Keratinocyte (primary cell): ENCODE measurements at regions not wholly inside any gene's neighbourhood (a gene's known extent, or its start where the extent isn't known, plus 50 kb on each side); places are given as distances from the start of the nearest gene placed in this dataset.

ENCODE experiments used
- CTCF ChIP-seq, 3 experiments: IDR thresholded peaks in 1 of 3; conservative IDR thresholded peaks in 1 of 3; optimal IDR thresholded peaks in 1 of 3; 2 replicates in 2 of 3; 3 replicates in 1 of 3; pipeline versions ENCODE3 to v1.5.1; 2011; ENCODE audit warnings: low read length in 3 of 3, mild to moderate bottlenecking in 3 of 3, moderate library complexity in 2 of 3, control low read depth in 1 of 3, inconsistent platforms in 1 of 3; ENCODE audit not compliant: insufficient read depth in 2 of 3; ENCODE audit errors: extremely low read depth in 1 of 3
- EZH2 ChIP-seq: IDR thresholded peaks from one replicate; pipeline ENCODE4 v1.6.1; 2012; ENCODE audit warnings: inconsistent platforms, mild to moderate bottlenecking, low read length, moderate library complexity

GRCh38 chr19:28960586-28960985, 252.4 kb downstream of the UQCRFS1 start:
- TF ChIP-seq CTCF (optimal IDR thresholded peaks at IDR 0.05 in 1 of 3, IDR thresholded peaks at IDR 0.05 in 1 of 3, conservative IDR thresholded peaks at IDR 0.05 in 1 of 3; ENCODE audit: extremely low read depth in 1 of 3, insufficient read depth in 2 of 3, low read length in 3 of 3) (no peak), EZH2 (no peak)
